ENCODE measurements at regions not wholly inside any gene's neighbourhood (a gene's known extent, or its start where the extent isn't known, plus 50 kb on each side); places are given as distances from the start of the nearest gene placed in this dataset.

DNA sequence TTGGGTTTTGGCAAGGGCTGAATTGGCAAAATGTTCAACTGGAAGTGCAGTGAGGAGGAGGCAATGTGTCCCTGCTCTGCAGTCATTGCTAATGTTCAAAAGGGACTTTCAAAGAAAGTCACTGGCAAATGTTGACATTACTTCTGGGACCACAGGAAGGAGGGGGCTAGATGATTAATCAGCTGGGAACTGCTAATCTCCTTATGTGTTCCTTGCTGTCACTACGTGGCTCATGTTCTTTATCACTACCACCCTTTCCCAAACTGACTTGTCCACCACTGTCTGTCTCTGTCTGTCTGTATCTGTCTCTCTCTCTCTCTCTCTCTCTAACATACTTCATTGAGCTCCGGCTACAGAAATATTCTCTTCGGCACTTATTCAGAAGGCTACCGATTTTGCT lies 86.9 kb upstream of the MTPN start:
- H2BK15ac ChIP-seq (ENCODE audit: low read depth, low read length) = no peak overlapping the region
- H4K91ac ChIP-seq (ENCODE audit: insufficient read depth, low read depth, low read length) = no peak overlapping the region
- DNase-seq (no peak), ATAC-seq (ENCODE audit: low read depth) (no peak)
- no peak overlapping the region for H3K9ac ChIP-seq (ENCODE audit: low read depth, low read length)
- H3K9me3 ChIP-seq (ENCODE audit: control insufficient read depth, insufficient read depth, low read length) = no peaks in the 10 kb centered on the region
- ChIA-PET CTCF (no interaction called here), POLR2A (ENCODE audit: unreplicated experiment) (no interaction called here)
- BruUV-seq (replicated peaks) = no TSS peak
- H3K56ac ChIP-seq (ENCODE audit: extremely low read depth, insufficient read depth, low read length) = no peak overlapping the region
- in situ Hi-C loops (cut with MboI; ENCODE audit: low sequenced_read_pairs) (no loop called here), intact Hi-C loops (cut with micrococcal nuclease) (no loop called here), dilution Hi-C loops (cut with HindIII; ENCODE audit: low sequenced_read_pairs, unreplicated experiment) (no loop called here)
- H2AFZ ChIP-seq (replicated peaks; ENCODE audit: low read length, poor library complexity) = no peak overlapping the region
- no peak overlapping the region for H3K4ac ChIP-seq (ENCODE audit: low read depth, low read length)
- H3K9me1 ChIP-seq (ENCODE audit: insufficient read depth, low read length) = no peaks in the 10 kb centered on the region
- no peak overlapping the region for H2BK120ac ChIP-seq (ENCODE audit: low read depth, low read length)
- H3K23ac ChIP-seq (ENCODE audit: low read depth, low read length) = no peak overlapping the region
- H3K4me1 ChIP-seq (ENCODE audit: control insufficient read depth, insufficient read depth, low read length) = no peaks in the 10 kb centered on the region
- no peak overlapping the region for H3K4me2 ChIP-seq (ENCODE audit: low read depth, low read length)
- no peaks in the 10 kb centered on the region; the same call in 1 of the 2 replicates for H3K27me3 ChIP-seq (ENCODE audit: control insufficient read depth, insufficient read depth, low read length)
- no peaks in the 10 kb centered on the region for H4K20me1 ChIP-seq (ENCODE audit: insufficient read depth, low read length)
- H2BK20ac ChIP-seq (ENCODE audit: low read depth, low read length) = no peak overlapping the region
- H3K4me3 ChIP-seq (ENCODE audit: insufficient read depth, low read depth, low read length) = no peak overlapping the region
- no peak overlapping the region for H2AK9ac ChIP-seq (replicated peaks; ENCODE audit: low read depth, low read length, poor library complexity)
- H3K14ac ChIP-seq (replicated peaks; ENCODE audit: low read depth, low read length) = no peak overlapping the region
- no CpG with 5 or more reads among the region's 4 CpGs for WGBS, 2 experiments (ENCODE audit: extremely low coverage in 2 of 2, insufficient read length in 1 of 2)
- no peak overlapping the region for H3K18ac ChIP-seq (ENCODE audit: low read depth, low read length)
- H2AK5ac ChIP-seq (ENCODE audit: low read depth, low read length) = no peak overlapping the region
- no peak overlapping the region for H4K5ac ChIP-seq (ENCODE audit: low read depth, low read length)
- H3K79me1 ChIP-seq (ENCODE audit: low read depth in 1 of 2, low read length in 2 of 2) = no peaks in the 10 kb centered on the region
- H3K36me3 ChIP-seq (ENCODE audit: control insufficient read depth, insufficient read depth, low read length) = no peaks in the 10 kb centered on the region
- no peak overlapping the region for H2BK5ac ChIP-seq (ENCODE audit: low read depth, low read length, poor library complexity, severe bottlenecking)
- TF ChIP-seq RCOR1 (IDR thresholded peaks at IDR 0.05; ENCODE audit: insufficient replicate concordance, low read length) (no peak), FOS (IDR thresholded peaks at IDR 0.05; ENCODE audit: low read depth, low read length) (no peak), MAZ (IDR thresholded peaks at IDR 0.05; ENCODE audit: borderline replicate concordance, low read depth, low read length) (no peak), SMC3 (IDR thresholded peaks at IDR 0.05; ENCODE audit: low read depth, low read length) (no peak), NFE2L2 (IDR thresholded peaks at IDR 0.05; ENCODE audit: low read depth, low read length) (no peak), RFX5 (IDR thresholded peaks at IDR 0.05; ENCODE audit: low read depth, low read length) (no peak), BHLHE40 (IDR thresholded peaks at IDR 0.05; ENCODE audit: low read depth, low read length) (no peak), MXI1 (IDR thresholded peaks at IDR 0.05; ENCODE audit: borderline replicate concordance, low read depth, low read length) (no peak), MAFK (IDR thresholded peaks at IDR 0.05; ENCODE audit: low read depth, low read length) (no peak), POLR2A (IDR thresholded peaks at IDR 0.05; ENCODE audit: low read depth, low read length) (no peak)
- TF ChIP-seq, protein P1, sequence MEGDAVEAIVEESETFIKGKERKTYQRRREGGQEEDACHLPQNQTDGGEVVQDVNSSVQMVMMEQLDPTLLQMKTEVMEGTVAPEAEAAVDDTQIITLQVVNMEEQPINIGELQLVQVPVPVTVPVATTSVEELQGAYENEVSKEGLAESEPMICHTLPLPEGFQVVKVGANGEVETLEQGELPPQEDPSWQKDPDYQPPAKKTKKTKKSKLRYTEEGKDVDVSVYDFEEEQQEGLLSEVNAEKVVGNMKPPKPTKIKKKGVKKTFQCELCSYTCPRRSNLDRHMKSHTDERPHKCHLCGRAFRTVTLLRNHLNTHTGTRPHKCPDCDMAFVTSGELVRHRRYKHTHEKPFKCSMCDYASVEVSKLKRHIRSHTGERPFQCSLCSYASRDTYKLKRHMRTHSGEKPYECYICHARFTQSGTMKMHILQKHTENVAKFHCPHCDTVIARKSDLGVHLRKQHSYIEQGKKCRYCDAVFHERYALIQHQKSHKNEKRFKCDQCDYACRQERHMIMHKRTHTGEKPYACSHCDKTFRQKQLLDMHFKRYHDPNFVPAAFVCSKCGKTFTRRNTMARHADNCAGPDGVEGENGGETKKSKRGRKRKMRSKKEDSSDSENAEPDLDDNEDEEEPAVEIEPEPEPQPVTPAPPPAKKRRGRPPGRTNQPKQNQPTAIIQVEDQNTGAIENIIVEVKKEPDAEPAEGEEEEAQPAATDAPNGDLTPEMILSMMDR (conservative IDR thresholded peaks at IDR 0.05; ENCODE audit: low read depth, low read length) = no peak
- TF ChIP-seq, protein P2, sequence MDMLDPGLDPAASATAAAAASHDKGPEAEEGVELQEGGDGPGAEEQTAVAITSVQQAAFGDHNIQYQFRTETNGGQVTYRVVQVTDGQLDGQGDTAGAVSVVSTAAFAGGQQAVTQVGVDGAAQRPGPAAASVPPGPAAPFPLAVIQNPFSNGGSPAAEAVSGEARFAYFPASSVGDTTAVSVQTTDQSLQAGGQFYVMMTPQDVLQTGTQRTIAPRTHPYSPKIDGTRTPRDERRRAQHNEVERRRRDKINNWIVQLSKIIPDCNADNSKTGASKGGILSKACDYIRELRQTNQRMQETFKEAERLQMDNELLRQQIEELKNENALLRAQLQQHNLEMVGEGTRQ (IDR thresholded peaks at IDR 0.05; ENCODE audit: low read depth, low read length) = no peak
- no peak overlapping the region for H3K27ac ChIP-seq (ENCODE audit: insufficient read depth, low read length)
- no peak overlapping the region for H4K8ac ChIP-seq (ENCODE audit: low read depth in 2 of 2, low read length in 2 of 2)
